HCT116 (cell line): ENCODE measurements at regions not wholly inside any gene's neighbourhood (a gene's known extent, or its start where the extent isn't known, plus 50 kb on each side); places are given as distances from the start of the nearest gene placed in this dataset.

Experiments used
- ATAC-seq: fragments of 200-7000 bp; cut with Tn5 transposase; 2 replicates; pipeline ENCODE4 v1.9.1; 2020; ENCODE audit warnings: mild to moderate bottlenecking, moderate library complexity
- BruUV-seq: library from RNA; stranded (reverse); fragments of 400-500 nt; replicated peaks from 2 replicates; lab custom pipeline; 2021; lab: Mats Ljungman, UMichigan
- CTCF ChIA-PET: fragments of 300-600 bp; sonication (Branson Sonifier 250); formaldehyde crosslinking; loops from one replicate; lab custom pipeline; 2021; ENCODE audit warnings: antibody characterized with exemption; lab: Charles Lee
- POLR2A ChIA-PET: fragments of 300-600, 350-600 bp; sonication (Branson Sonifier 250); formaldehyde crosslinking; loops from one replicate; lab custom pipeline; 2021; ENCODE audit warnings: antibody characterized with exemption; lab: Charles Lee
- RAD21 ChIA-PET, 2 experiments: fragments of 300-600 bp; sonication (Branson Sonifier 250); formaldehyde crosslinking; loops; one replicate each; lab custom pipeline; 2023; ENCODE audit warnings: low total read pairs in 2 of 2; ENCODE audit not compliant: uncharacterized antibody in 2 of 2, unreplicated experiment in 2 of 2, low non-redundant PET in 1 of 2; lab: Charles Lee
- DNase-seq: peaks from one replicate; pipeline ENCODE4 v3.0.0-alpha.2; 2010; ENCODE audit warnings: low read depth, low spot score
- H2AFZ ChIP-seq: fragments of 200-600 bp; shearing (Covaris generic), sonication (generic); 2 replicates; pipeline ENCODE4 v1.6.1; 2017; ENCODE audit warnings: low read depth, mixed run types, mixed read lengths, antibody characterized with exemption, low read length; ENCODE audit not compliant: poor library complexity, severe bottlenecking
- H3K27ac ChIP-seq: 2 replicates; pipeline ENCODE4 v1.5.1; 2012; ENCODE audit warnings: low read depth, low read length
- H3K27me3 ChIP-seq: fragments of 200-600 bp; sonication (generic); 2 replicates; pipeline ENCODE4 v1.6.1; 2016; ENCODE audit warnings: mixed run types, low read length, mixed read lengths; ENCODE audit not compliant: insufficient read depth
- H3K36me3 ChIP-seq, 2 experiments: fragments of 200-500 bp in 1 of 2; fragments of 200-600 bp in 1 of 2; sonication (Bioruptor generic) in 1 of 2; sonication (generic) in 1 of 2; 2 replicates each; pipeline versions ENCODE4 v1.5.1 to v1.6.1; 2014 to 2016; ENCODE audit warnings: low read length in 2 of 2, inconsistent platforms in 1 of 2, mixed read lengths in 1 of 2, mixed run types in 1 of 2; ENCODE audit not compliant: insufficient read depth in 2 of 2, control insufficient read depth in 1 of 2
- H3K4me1 ChIP-seq, 2 experiments: fragments of 200-600 bp in 1 of 2; sonication (generic) in 1 of 2; 2 replicates each; pipeline versions ENCODE4 v1.5.1 to v1.6.1; 2012 to 2017; ENCODE audit warnings: low read length in 2 of 2, inconsistent platforms in 1 of 2, mild to moderate bottlenecking in 1 of 2, mixed read lengths in 1 of 2, mixed run types in 1 of 2, moderate library complexity in 1 of 2; ENCODE audit not compliant: insufficient read depth in 2 of 2, control insufficient read depth in 1 of 2
- H3K4me2 ChIP-seq: fragments of 200-600 bp; sonication (generic); 2 replicates; pipeline ENCODE4 v1.6.1; 2017; ENCODE audit warnings: mixed run types, low read length, mixed read lengths
- H3K4me3 ChIP-seq, 2 experiments: fragments of 200-600 bp in 1 of 2; sonication (generic) in 1 of 2; replicated peaks in 1 of 2; 2 replicates each; pipeline ENCODE4 v1.5.1; 2011 to 2016; ENCODE audit warnings: low read length in 2 of 2, control low read depth in 1 of 2, low read depth in 1 of 2, mild to moderate bottlenecking in 1 of 2, mixed read lengths in 1 of 2, mixed run types in 1 of 2
- H3K79me2 ChIP-seq: fragments of 200-600 bp; sonication (generic); 2 replicates; pipeline ENCODE4 v1.6.1; 2017; ENCODE audit warnings: mild to moderate bottlenecking, mixed run types, low read length, moderate library complexity, mixed read lengths; ENCODE audit not compliant: insufficient read depth
- H3K9ac ChIP-seq: fragments of 200-600 bp; sonication (generic); 2 replicates; pipeline ENCODE4 v1.6.1; 2016; ENCODE audit warnings: low read length, mixed read lengths
- H3K9me2 ChIP-seq: fragments of 200-600 bp; sonication (generic), shearing (Covaris generic); 2 replicates; pipeline ENCODE4 v1.6.1; 2017; ENCODE audit warnings: mixed run types, mild to moderate bottlenecking, moderate library complexity; ENCODE audit not compliant: insufficient read depth
- H3K9me3 ChIP-seq, 2 experiments: fragments of 200-500 bp in 1 of 2; fragments of 200-600 bp in 1 of 2; sonication (Bioruptor generic) in 1 of 2; sonication (generic) in 1 of 2; 2 replicates each; pipeline ENCODE4 v1.6.1; 2014 to 2017; ENCODE audit warnings: low read length in 2 of 2, mixed read lengths in 2 of 2, inconsistent platforms in 1 of 2, low read depth in 1 of 2, mild to moderate bottlenecking in 1 of 2, mixed run types in 1 of 2, moderate library complexity in 1 of 2; ENCODE audit not compliant: control insufficient read depth in 1 of 2, insufficient read depth in 1 of 2
- H4K20me1 ChIP-seq: fragments of 200-600 bp; sonication (generic), shearing (Covaris generic); 2 replicates; pipeline ENCODE4 v1.6.1; 2017; ENCODE audit warnings: mixed run types, mild to moderate bottlenecking, moderate library complexity; ENCODE audit not compliant: insufficient read depth
- CEBPB ChIP-seq: IDR thresholded peaks from 2 replicates; pipeline ENCODE4 v1.6.1; 2012; ENCODE audit warnings: low read depth
- CTCF ChIP-seq, 3 experiments: fragments of 200-600 bp in 1 of 3; sonication (generic) in 1 of 3; IDR thresholded peaks in 2 of 3; conservative IDR thresholded peaks in 1 of 3; 2 replicates each; pipeline ENCODE4 v1.5.1; 2012 to 2017; ENCODE audit warnings: low read depth in 2 of 3, low read length in 2 of 3, antibody characterized with exemption in 1 of 3, borderline replicate concordance in 1 of 3, control low read depth in 1 of 3, mild to moderate bottlenecking in 1 of 3, mixed read lengths in 1 of 3, mixed run types in 1 of 3, moderate library complexity in 1 of 3; ENCODE audit not compliant: insufficient read depth in 1 of 3
- JUND ChIP-seq: IDR thresholded peaks from 2 replicates; pipeline ENCODE4 v1.6.1; 2012
- ZFX ChIP-seq: fragments of 450-650 bp; IDR thresholded peaks from 2 replicates; pipeline ENCODE4 v1.6.1; 2017
- ZNF274 ChIP-seq: fragments of 200-500 bp; sonication (Bioruptor generic); IDR thresholded peaks from 2 replicates; pipeline ENCODE4 v1.6.1; 2014; ENCODE audit warnings: mild to moderate bottlenecking, low read depth, low read length, inconsistent platforms
- intact Hi-C: fragments of 100-400 bp; cut with micrococcal nuclease; formaldehyde crosslinking; loops from 2 replicates; pipeline ENCODE4 v1.10.0; 2022
- TF ChIP-seq, protein P1 (sequence below): IDR thresholded peaks from 2 replicates; pipeline ENCODE4 v1.6.1; 2012; ENCODE audit warnings: low read depth
- TF ChIP-seq, protein P2 (sequence below): IDR thresholded peaks from 2 replicates; pipeline ENCODE4 v1.6.1; 2012

GRCh38 chr21:35234725-35235124 lies 185.6 kb upstream of the RUNX1 start:
- TF ChIP-seq JUND = no peak
- TF ChIP-seq CEBPB = no peak
- TF ChIP-seq CTCF (IDR thresholded peaks at IDR 0.05 in 2 of 3, conservative IDR thresholded peaks at IDR 0.05 in 1 of 3; ENCODE audit: borderline replicate concordance in 1 of 3, insufficient read depth in 1 of 3, low read depth in 2 of 3, low read length in 2 of 3) = no peak
- TF ChIP-seq, protein P1, sequence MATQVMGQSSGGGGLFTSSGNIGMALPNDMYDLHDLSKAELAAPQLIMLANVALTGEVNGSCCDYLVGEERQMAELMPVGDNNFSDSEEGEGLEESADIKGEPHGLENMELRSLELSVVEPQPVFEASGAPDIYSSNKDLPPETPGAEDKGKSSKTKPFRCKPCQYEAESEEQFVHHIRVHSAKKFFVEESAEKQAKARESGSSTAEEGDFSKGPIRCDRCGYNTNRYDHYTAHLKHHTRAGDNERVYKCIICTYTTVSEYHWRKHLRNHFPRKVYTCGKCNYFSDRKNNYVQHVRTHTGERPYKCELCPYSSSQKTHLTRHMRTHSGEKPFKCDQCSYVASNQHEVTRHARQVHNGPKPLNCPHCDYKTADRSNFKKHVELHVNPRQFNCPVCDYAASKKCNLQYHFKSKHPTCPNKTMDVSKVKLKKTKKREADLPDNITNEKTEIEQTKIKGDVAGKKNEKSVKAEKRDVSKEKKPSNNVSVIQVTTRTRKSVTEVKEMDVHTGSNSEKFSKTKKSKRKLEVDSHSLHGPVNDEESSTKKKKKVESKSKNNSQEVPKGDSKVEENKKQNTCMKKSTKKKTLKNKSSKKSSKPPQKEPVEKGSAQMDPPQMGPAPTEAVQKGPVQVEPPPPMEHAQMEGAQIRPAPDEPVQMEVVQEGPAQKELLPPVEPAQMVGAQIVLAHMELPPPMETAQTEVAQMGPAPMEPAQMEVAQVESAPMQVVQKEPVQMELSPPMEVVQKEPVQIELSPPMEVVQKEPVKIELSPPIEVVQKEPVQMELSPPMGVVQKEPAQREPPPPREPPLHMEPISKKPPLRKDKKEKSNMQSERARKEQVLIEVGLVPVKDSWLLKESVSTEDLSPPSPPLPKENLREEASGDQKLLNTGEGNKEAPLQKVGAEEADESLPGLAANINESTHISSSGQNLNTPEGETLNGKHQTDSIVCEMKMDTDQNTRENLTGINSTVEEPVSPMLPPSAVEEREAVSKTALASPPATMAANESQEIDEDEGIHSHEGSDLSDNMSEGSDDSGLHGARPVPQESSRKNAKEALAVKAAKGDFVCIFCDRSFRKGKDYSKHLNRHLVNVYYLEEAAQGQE = no peak
- TF ChIP-seq ZNF274 = no peak
- no peak for TF ChIP-seq ZFX
- TF ChIP-seq, protein P2, sequence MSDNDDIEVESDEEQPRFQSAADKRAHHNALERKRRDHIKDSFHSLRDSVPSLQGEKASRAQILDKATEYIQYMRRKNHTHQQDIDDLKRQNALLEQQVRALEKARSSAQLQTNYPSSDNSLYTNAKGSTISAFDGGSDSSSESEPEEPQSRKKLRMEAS = no peak
- TF ChIP-seq, all 23 proteins: peak for 0
- H4K20me1 ChIP-seq = no peaks in the 10 kb centered on the region
- POLR2A ChIA-PET = no interaction called here
- no peaks in the 10 kb centered on the region for H3K27me3 ChIP-seq
- no peaks in the 10 kb centered on the region for H3K9me2 ChIP-seq
- H3K9me3 ChIP-seq = no peaks in the 10 kb centered on the region
- H3K4me2 ChIP-seq = no peak overlapping the region
- no peak for ATAC-seq
- RAD21 ChIA-PET = no interaction called here
- H2AFZ ChIP-seq = no peak overlapping the region
- H3K4me3 ChIP-seq = no peak overlapping the region
- no peaks in the 10 kb centered on the region for H3K79me2 ChIP-seq
- intact Hi-C loops = no loop called here
- H3K4me1 ChIP-seq = peaks cover 28 to 35% of the 10 kb centered on the region in 2 experiments
- no peak overlapping the region for H3K9ac ChIP-seq
- BruUV-seq = no TSS peak
- no peak overlapping the region for H3K27ac ChIP-seq
- H3K36me3 ChIP-seq = no peaks in the 10 kb centered on the region
- DNase-seq = no peak
- CTCF ChIA-PET = no interaction called here
